RWPE2 (cell line): ENCODE measurements at regions not wholly inside any gene's neighbourhood (a gene's known extent, or its start where the extent isn't known, plus 50 kb on each side); places are given as distances from the start of the nearest gene placed in this dataset.

ENCODE experiments used
- ATAC-seq: fragments of 200-7000 bp; cut with Tn5 transposase; 3 replicates; pipeline ENCODE4 v1.9.1; 2021; ENCODE audit warnings: low read depth
- DNase-seq: peaks from one replicate; pipeline ENCODE4 v3.0.0-alpha.2; 2020; ENCODE audit warnings: low spot score
- H3K27ac ChIP-seq: fragments of 450-650 bp; 2 replicates; pipeline ENCODE4 v1.5.1; 2017; ENCODE audit warnings: mild to moderate bottlenecking; ENCODE audit not compliant: poor library complexity, severe bottlenecking
- H3K27me3 ChIP-seq: fragments of 250-450 bp; sonication (Bioruptor Pico); 2 replicates; pipeline ENCODE4 v1.5.1; 2021; ENCODE audit warnings: mild to moderate bottlenecking, moderate library complexity; ENCODE audit not compliant: insufficient read depth, poor library complexity, severe bottlenecking
- H3K36me3 ChIP-seq: fragments of 250-450 bp; sonication (Bioruptor Pico); 2 replicates; pipeline ENCODE4 v1.5.1; 2020; ENCODE audit warnings: low read depth, mild to moderate bottlenecking, moderate library complexity
- H3K4me1 ChIP-seq: fragments of 250-450 bp; sonication (Bioruptor Pico); 2 replicates; pipeline ENCODE4 v1.5.1; 2021; ENCODE audit warnings: mild to moderate bottlenecking, moderate library complexity; ENCODE audit not compliant: insufficient read depth, poor library complexity, severe bottlenecking
- H3K4me3 ChIP-seq: fragments of 250-450 bp; sonication (Bioruptor Pico); 2 replicates; pipeline ENCODE4 v1.5.1; 2021; ENCODE audit warnings: mild to moderate bottlenecking, moderate library complexity; ENCODE audit not compliant: severe bottlenecking
- H3K9me3 ChIP-seq: fragments of 250-450 bp; sonication (Bioruptor Pico); 2 replicates; pipeline ENCODE4 v1.5.1; 2021; ENCODE audit warnings: mild to moderate bottlenecking, moderate library complexity; ENCODE audit not compliant: severe bottlenecking
- CTCF ChIP-seq: fragments of 450-650 bp; IDR thresholded peaks from one replicate; pipeline ENCODE4 v1.5.1; 2017; ENCODE audit warnings: mild to moderate bottlenecking, moderate library complexity; ENCODE audit not compliant: poor library complexity, severe bottlenecking

GRCh38 chr11:106288822-106289387 is 211.4 kb downstream of the AASDHPPT start:
- no peak for TF ChIP-seq CTCF
- H3K9me3 ChIP-seq, result no peaks in the 10 kb centered on the region

GRCh38 chr11:106292526-106292925 is 215.1 kb downstream of the AASDHPPT start:
- Histone ChIP-seq H3K4me1 (no peaks in the 10 kb centered on the region), H3K9me3 (no peaks in the 10 kb centered on the region), H3K27me3 (no peaks in the 10 kb centered on the region), H3K27ac (no peak overlapping the region), H3K4me3 (no peak overlapping the region), H3K36me3 (no peaks in the 10 kb centered on the region)
- DNase-seq, result no peak
- TF ChIP-seq CTCF, result no peak
- no peak for ATAC-seq

More at GRCh38 chr11:106288822-106289387, 211.4 kb downstream of the AASDHPPT start:
- H3K27me3 ChIP-seq, result no peaks in the 10 kb centered on the region
- no peak for DNase-seq
- H3K4me3 ChIP-seq, result no peak overlapping the region
- no peak overlapping the region for H3K27ac ChIP-seq
- H3K4me1 ChIP-seq, result no peaks in the 10 kb centered on the region
- no peak for ATAC-seq
- no peaks in the 10 kb centered on the region for H3K36me3 ChIP-seq

- DNase-seq, result no peak
- Histone ChIP-seq H3K27me3 (no peaks in the 10 kb centered on the region), H3K27ac (no peak overlapping the region), H3K4me3 (no peak overlapping the region), H3K4me1 (no peaks in the 10 kb centered on the region), H3K9me3 (no peaks in the 10 kb centered on the region), H3K36me3 (no peaks in the 10 kb centered on the region)
- TF ChIP-seq CTCF, result no peak
- ATAC-seq, result no peak
Observed at GRCh38 chr11:106295974-106296373, 218.5 kb downstream of the AASDHPPT start.

GRCh38 chr11:106302416-106302815 is 225.0 kb downstream of the AASDHPPT start:
- DNase-seq (no peak), ATAC-seq (no peak)
- H3K4me3 ChIP-seq, result no peak overlapping the region
- no peaks in the 10 kb centered on the region for H3K4me1 ChIP-seq
- H3K27ac ChIP-seq, result no peak overlapping the region
- no peaks in the 10 kb centered on the region for H3K27me3 ChIP-seq
- no peaks in the 10 kb centered on the region for H3K36me3 ChIP-seq
- H3K9me3 ChIP-seq, result no peaks in the 10 kb centered on the region
- no peak for TF ChIP-seq CTCF

- TF ChIP-seq CTCF, result no peak
- H3K4me3 ChIP-seq, result no peak overlapping the region
- H3K4me1 ChIP-seq, result no peaks in the 10 kb centered on the region
- no peak overlapping the region for H3K27ac ChIP-seq
- no peak for ATAC-seq
- H3K36me3 ChIP-seq, result no peaks in the 10 kb centered on the region
- DNase-seq, result no peak
- H3K9me3 ChIP-seq, result no peaks in the 10 kb centered on the region
- H3K27me3 ChIP-seq, result no peaks in the 10 kb centered on the region
Observed at GRCh38 chr11:106304274-106304673, 226.8 kb downstream of the AASDHPPT start.
